ENCODE measurements at regions not wholly inside any gene's neighbourhood (a gene's known extent, or its start where the extent isn't known, plus 50 kb on each side); places are given as distances from the start of the nearest gene placed in this dataset.
"Not testable (repeated sequence)": the region's sequence is repeated elsewhere in the genome, so short reads cannot be mapped to it uniquely, and the experiment has no call there.

- Histone ChIP-seq H3K27ac (no peak overlapping the region), H3K4me3 (no peak overlapping the region)
Measured at GRCh38 chr2:175342085-175342484, 160.6 kb upstream of the ATP5MC3 start.

GRCh38 chr2:175330195-175330594 lies 148.7 kb upstream of the ATP5MC3 start:
- no peak overlapping the region for H3K27ac ChIP-seq
- no peak overlapping the region for H3K4me3 ChIP-seq

GRCh38 chr2:175326801-175327200 lies 145.3 kb upstream of the ATP5MC3 start:
- Histone ChIP-seq H3K4me3 (no peak overlapping the region), H3K27ac (no peak overlapping the region)

GRCh38 chr2:175326164-175326563 lies 144.7 kb upstream of the ATP5MC3 start:
- H3K27ac ChIP-seq, H3K4me3 ChIP-seq: not testable (repeated sequence)

GRCh38 chr2:175323162-175323561 lies 141.7 kb upstream of the ATP5MC3 start:
- H3K27ac ChIP-seq = no peak overlapping the region
- H3K4me3 ChIP-seq = no peak overlapping the region

- Histone ChIP-seq H3K4me3 (no peak overlapping the region), H3K27ac (no peak overlapping the region)
Measured at GRCh38 chr2:175318542-175318941, 137.0 kb upstream of the ATP5MC3 start.

- H3K4me3 ChIP-seq = no peak overlapping the region
Measured at GRCh38 chr2:175317751-175318150, 136.2 kb upstream of the ATP5MC3 start.

GRCh38 chr2:175312137-175312536 lies 130.6 kb upstream of the ATP5MC3 start:
- no peak overlapping the region for H3K4me3 ChIP-seq
- no peak overlapping the region for H3K27ac ChIP-seq

More at GRCh38 chr2:175317751-175318150, 136.2 kb upstream of the ATP5MC3 start:
- H3K27ac ChIP-seq = no peak overlapping the region

GRCh38 chr2:175310813-175311504 lies 129.4 kb upstream of the ATP5MC3 start:
- Histone ChIP-seq H3K27ac (no peak overlapping the region), H3K4me3 (no peak overlapping the region)

GRCh38 chr2:175309799-175310198 lies 128.3 kb upstream of the ATP5MC3 start:
- H3K27ac ChIP-seq = no peak overlapping the region

GRCh38 chr2:175308005-175308404 lies 126.5 kb upstream of the ATP5MC3 start:
- Histone ChIP-seq H3K27ac (no peak overlapping the region), H3K4me3 (no peak overlapping the region)

More at GRCh38 chr2:175309799-175310198, 128.3 kb upstream of the ATP5MC3 start:
- no peak overlapping the region for H3K4me3 ChIP-seq

- Histone ChIP-seq H3K4me3 (no peak overlapping the region), H3K27ac (no peak overlapping the region)
Measured at GRCh38 chr2:175304541-175304940, 123.0 kb upstream of the ATP5MC3 start.

- no peak overlapping the region for H3K27ac ChIP-seq
- H3K4me3 ChIP-seq = no peak overlapping the region
Measured at GRCh38 chr2:175293776-175294175, 112.3 kb upstream of the ATP5MC3 start.

GRCh38 chr2:175293195-175293594 lies 111.7 kb upstream of the ATP5MC3 start:
- no peak overlapping the region for H3K4me3 ChIP-seq
- no peak overlapping the region for H3K27ac ChIP-seq

- H3K27ac ChIP-seq = no peak overlapping the region
- no peak overlapping the region for H3K4me3 ChIP-seq
Measured at GRCh38 chr2:175282886-175283285, 101.4 kb upstream of the ATP5MC3 start.

GRCh38 chr2:175282300-175282699 lies 100.8 kb upstream of the ATP5MC3 start:
- Histone ChIP-seq H3K4me3 (no peak overlapping the region), H3K27ac (no peak overlapping the region)

- Histone ChIP-seq H3K4me3 (no peak overlapping the region), H3K27ac (no peak overlapping the region)
Measured at GRCh38 chr2:175277772-175278171, 96.3 kb upstream of the ATP5MC3 start.

- Histone ChIP-seq H3K4me3 (no peak overlapping the region), H3K27ac (no peak overlapping the region)
Measured at GRCh38 chr2:175275539-175275938, 94.0 kb upstream of the ATP5MC3 start.

- no peak overlapping the region for H3K4me3 ChIP-seq
- H3K27ac ChIP-seq = no peak overlapping the region
Measured at GRCh38 chr2:175259164-175259563, 77.7 kb upstream of the ATP5MC3 start.

GRCh38 chr2:175256806-175257585 lies 75.5 kb upstream of the ATP5MC3 start:
- H3K27ac ChIP-seq = no peak overlapping the region
- no peak overlapping the region for H3K4me3 ChIP-seq

- H3K4me3 ChIP-seq, H3K27ac ChIP-seq: not testable (repeated sequence)
Measured at GRCh38 chr2:175256391-175256790, 74.9 kb upstream of the ATP5MC3 start.
